ENCODE measurements at regions not wholly inside any gene's neighbourhood (a gene's known extent, or its start where the extent isn't known, plus 50 kb on each side); places are given as distances from the start of the nearest gene placed in this dataset.

GRCh38 chr20:53850319-53850718 is 220.1 kb downstream of the BCAS1 start:
- H3K36me3 ChIP-seq = no peaks in the 10 kb centered on the region
- H3K9me3 ChIP-seq = no peaks in the 10 kb centered on the region
- no peak overlapping the region for H3K4me3 ChIP-seq (ENCODE audit: low read depth, low read length)
- DNase-seq = no peak
- no peaks in the 10 kb centered on the region for H3K27me3 ChIP-seq
- H3K4me1 ChIP-seq = no peaks in the 10 kb centered on the region
- TF ChIP-seq CTCF (IDR thresholded peaks at IDR 0.05; ENCODE audit: low read depth, low read length) = no peak

GRCh38 chr20:53849471-53850059 is 220.8 kb downstream of the BCAS1 start:
- Histone ChIP-seq H3K9me3 (no peaks in the 10 kb centered on the region), H3K27me3 (no peaks in the 10 kb centered on the region), H3K4me1 (no peaks in the 10 kb centered on the region), H3K4me3 (ENCODE audit: low read depth, low read length) (no peak overlapping the region), H3K36me3 (no peaks in the 10 kb centered on the region)
- no peak for DNase-seq
- TF ChIP-seq CTCF (IDR thresholded peaks at IDR 0.05; ENCODE audit: low read depth, low read length) = no peak

DNA sequence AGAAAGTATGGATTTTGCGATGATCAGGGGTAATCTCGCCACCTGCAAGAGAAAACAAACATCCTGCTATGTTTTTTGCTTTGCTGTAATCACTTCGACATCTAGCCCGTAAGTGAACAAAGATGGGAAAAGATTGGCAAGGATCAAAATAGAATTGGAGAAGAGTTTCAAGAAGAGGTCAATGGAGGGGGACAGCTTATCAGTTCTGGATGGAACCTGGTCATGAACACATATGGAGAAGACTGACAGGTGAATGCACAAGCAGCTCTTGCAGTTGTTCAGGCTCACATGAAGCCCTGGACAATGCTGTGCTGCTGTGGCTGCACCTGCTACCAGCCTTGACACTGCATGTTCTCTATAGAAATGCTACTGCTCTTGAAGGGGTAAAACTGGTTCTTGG is 222.1 kb downstream of the BCAS1 start:
- no peaks in the 10 kb centered on the region for H3K27me3 ChIP-seq
- H3K36me3 ChIP-seq = no peaks in the 10 kb centered on the region
- no peaks in the 10 kb centered on the region for H3K4me1 ChIP-seq
- no peak for TF ChIP-seq CTCF (IDR thresholded peaks at IDR 0.05; ENCODE audit: low read depth, low read length)
- DNase-seq = no peak
- H3K9me3 ChIP-seq = no peaks in the 10 kb centered on the region
- H3K4me3 ChIP-seq (ENCODE audit: low read depth, low read length) = no peak overlapping the region

GRCh38 chr20:53847837-53848170 is 222.6 kb downstream of the BCAS1 start:
- H3K9me3 ChIP-seq = no peaks in the 10 kb centered on the region
- H3K36me3 ChIP-seq = no peaks in the 10 kb centered on the region
- no peaks in the 10 kb centered on the region for H3K27me3 ChIP-seq
- no peak for TF ChIP-seq CTCF (IDR thresholded peaks at IDR 0.05; ENCODE audit: low read depth, low read length)
- no peak overlapping the region for H3K4me3 ChIP-seq (ENCODE audit: low read depth, low read length)
- no peaks in the 10 kb centered on the region for H3K4me1 ChIP-seq
- DNase-seq = no peak

DNA sequence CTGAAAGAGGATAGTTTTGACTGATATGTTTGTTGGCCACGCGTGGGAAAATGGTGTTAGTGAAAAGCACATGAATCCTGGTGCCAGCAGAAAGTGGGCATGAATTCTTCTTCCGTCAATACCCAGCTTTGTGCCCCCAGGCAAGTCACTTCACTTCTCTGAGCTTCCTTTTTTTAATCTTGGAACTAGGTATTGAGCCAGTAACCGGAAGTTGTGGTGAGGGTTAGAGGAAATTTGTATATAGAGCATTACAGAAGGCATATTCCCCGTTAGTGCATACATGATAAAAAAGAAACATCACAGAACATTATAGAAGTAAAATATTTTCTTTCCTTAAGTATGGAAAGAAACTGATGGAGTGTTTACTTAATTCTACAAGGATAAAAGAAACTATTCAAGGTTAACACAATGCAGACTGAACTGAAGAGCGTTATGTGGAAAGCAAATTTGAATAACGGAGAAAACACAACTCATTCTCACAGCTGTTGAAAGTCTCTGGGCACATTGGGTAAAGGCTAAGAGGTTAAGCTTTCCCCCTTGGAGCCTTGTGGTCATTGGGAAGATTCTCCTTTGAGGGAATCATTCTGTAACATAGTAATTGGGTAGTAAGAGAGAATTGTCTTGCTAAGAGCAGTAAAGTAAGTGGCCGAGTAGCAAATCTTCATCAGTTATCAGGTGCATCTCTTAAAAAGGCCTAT is 223.1 kb downstream of the BCAS1 start:
- H3K27me3 ChIP-seq = no peaks in the 10 kb centered on the region
- TF ChIP-seq CTCF (IDR thresholded peaks at IDR 0.05; ENCODE audit: low read depth, low read length) = no peak
- no peak overlapping the region for H3K4me3 ChIP-seq (ENCODE audit: low read depth, low read length)
- no peak for DNase-seq
- no peaks in the 10 kb centered on the region for H3K36me3 ChIP-seq
- no peaks in the 10 kb centered on the region for H3K4me1 ChIP-seq
- H3K9me3 ChIP-seq = no peaks in the 10 kb centered on the region

- Histone ChIP-seq H3K9me3 (no peaks in the 10 kb centered on the region), H3K36me3 (no peaks in the 10 kb centered on the region), H3K4me1 (no peaks in the 10 kb centered on the region), H3K4me3 (ENCODE audit: low read depth, low read length) (no peak overlapping the region), H3K27me3 (no peaks in the 10 kb centered on the region)
- DNase-seq = no peak
- TF ChIP-seq CTCF (IDR thresholded peaks at IDR 0.05; ENCODE audit: low read depth, low read length) = no peak
Observed at GRCh38 chr20:53846640-53847039, 223.8 kb downstream of the BCAS1 start.

Data from BE2C (cell line).